ENCODE measurements at regions not wholly inside any gene's neighbourhood (a gene's known extent, or its start where the extent isn't known, plus 50 kb on each side); places are given as distances from the start of the nearest gene placed in this dataset.

DNA sequence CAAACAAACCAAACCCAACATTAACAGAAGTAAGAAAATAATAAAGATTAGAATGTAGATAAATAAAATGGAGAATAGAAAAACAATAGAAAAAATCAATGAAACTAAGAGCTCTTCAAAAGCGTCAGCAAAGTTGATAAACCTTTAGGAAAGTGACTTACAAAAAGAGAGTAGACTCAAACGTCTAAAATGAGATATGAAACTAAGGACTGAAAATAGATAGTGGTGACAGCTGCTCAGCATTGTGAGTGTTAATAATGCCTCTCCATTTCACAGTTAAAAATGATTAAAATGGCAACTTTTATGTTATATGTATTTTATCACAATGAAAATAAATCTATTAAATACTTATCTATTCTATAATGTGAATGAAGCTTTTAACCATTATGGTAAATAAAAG is 125.7 kb upstream of the CPXCR1 start:
- Mint-ChIP-seq H3K4me3 (no peak overlapping the region), H3K4me1 (ENCODE audit: low read depth) (no peaks in the 10 kb centered on the region), H3K9me3 (peaks cover 4% of the 10 kb centered on the region), H3K27ac (no peak overlapping the region), H3K36me3 (ENCODE audit: low read depth) (no peaks in the 10 kb centered on the region), H3K27me3 (no peaks in the 10 kb centered on the region)
- TF ChIP-seq, protein P1, sequence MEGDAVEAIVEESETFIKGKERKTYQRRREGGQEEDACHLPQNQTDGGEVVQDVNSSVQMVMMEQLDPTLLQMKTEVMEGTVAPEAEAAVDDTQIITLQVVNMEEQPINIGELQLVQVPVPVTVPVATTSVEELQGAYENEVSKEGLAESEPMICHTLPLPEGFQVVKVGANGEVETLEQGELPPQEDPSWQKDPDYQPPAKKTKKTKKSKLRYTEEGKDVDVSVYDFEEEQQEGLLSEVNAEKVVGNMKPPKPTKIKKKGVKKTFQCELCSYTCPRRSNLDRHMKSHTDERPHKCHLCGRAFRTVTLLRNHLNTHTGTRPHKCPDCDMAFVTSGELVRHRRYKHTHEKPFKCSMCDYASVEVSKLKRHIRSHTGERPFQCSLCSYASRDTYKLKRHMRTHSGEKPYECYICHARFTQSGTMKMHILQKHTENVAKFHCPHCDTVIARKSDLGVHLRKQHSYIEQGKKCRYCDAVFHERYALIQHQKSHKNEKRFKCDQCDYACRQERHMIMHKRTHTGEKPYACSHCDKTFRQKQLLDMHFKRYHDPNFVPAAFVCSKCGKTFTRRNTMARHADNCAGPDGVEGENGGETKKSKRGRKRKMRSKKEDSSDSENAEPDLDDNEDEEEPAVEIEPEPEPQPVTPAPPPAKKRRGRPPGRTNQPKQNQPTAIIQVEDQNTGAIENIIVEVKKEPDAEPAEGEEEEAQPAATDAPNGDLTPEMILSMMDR (IDR thresholded peaks at IDR 0.05) = no peak
- ChIA-PET CTCF (no interaction called here), POLR2A (interaction anchor here (0.5 kb wide), 1 partner anchor 630 kb away, joined by 3 read pairs; no protein-coding TSS in a partner anchor)
- ATAC-seq (no peak), DNase-seq (no peak)
- intact Hi-C loops (cut with micrococcal nuclease) = no loop called here

DNA sequence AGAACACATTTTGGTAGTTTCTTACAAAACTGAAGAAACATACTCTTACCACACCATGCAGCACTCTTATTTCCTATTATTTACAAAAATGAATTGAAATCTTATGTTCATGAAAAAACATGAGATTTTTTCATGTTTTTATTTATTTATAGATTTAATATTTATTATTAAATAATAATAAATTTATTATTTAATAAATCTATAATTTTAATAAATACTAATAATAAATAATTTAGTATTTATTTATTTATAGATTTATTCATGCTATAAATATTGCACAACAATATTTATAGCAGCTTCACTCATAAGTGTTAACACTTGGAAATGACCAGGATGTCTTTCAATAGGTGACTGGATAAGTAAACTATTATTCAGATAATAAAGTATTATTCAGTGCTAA is 91.6 kb upstream of the CPXCR1 start:
- Mint-ChIP-seq H3K36me3 (ENCODE audit: low read depth) (no peaks in the 10 kb centered on the region), H3K27me3 (no peaks in the 10 kb centered on the region), H3K4me3 (no peak overlapping the region), H3K9me3 (peaks cover 6% of the 10 kb centered on the region), H3K27ac (no peak overlapping the region), H3K4me1 (ENCODE audit: low read depth) (no peaks in the 10 kb centered on the region)
- ATAC-seq = no peak
- ChIA-PET CTCF (no interaction called here), POLR2A (no interaction called here)
- DNase-seq = no peak
- intact Hi-C loops (cut with micrococcal nuclease) = no loop called here
- TF ChIP-seq, protein P1 (IDR thresholded peaks at IDR 0.05) = no peak

DNA sequence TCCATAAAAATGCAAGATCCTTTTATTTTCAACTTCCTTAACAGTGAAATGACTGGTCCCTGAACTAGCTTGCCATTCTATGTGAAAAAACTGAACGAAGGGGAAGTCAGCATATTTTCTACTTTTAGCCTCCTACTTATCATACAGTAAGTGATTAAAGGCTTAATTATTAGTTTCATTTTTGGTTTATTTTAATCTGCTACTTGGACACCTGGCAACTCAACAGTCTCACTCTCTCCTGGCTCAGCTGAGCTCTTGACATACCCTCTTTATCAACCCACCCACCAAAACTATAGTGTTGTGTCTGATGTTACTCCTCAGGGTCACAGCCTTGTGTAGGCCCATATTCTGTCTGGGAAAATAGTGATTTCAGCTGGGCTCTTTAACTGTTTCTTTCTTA is 86.2 kb upstream of the CPXCR1 start:
- no peak overlapping the region for H3K27ac Mint-ChIP-seq

DNA sequence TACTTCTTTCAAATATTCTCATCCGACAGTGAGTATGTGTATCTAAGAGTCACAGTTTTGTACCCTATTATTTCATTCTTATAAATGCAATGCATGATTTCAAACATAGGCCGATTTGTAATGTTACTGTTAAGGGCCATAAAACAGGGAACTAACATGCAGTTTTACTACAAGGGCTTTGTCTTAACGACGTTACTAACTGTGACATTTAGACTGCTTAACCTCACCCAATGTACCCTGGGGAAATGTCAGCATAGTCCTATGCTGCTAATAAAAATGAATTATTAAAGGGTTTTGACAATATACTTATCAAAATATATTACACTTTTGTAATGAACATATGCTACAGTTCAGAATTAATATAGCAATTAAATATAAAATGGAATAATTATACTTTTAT is 74.8 kb upstream of the CPXCR1 start:
- CTCF ChIA-PET = no interaction called here
- no peak for DNase-seq
- H3K9me3 Mint-ChIP-seq = no peaks in the 10 kb centered on the region
- no peaks in the 10 kb centered on the region for H3K36me3 Mint-ChIP-seq (ENCODE audit: low read depth)
- intact Hi-C loops (cut with micrococcal nuclease) = no loop called here
- TF ChIP-seq, protein P1 (IDR thresholded peaks at IDR 0.05) = no peak
- H3K27ac Mint-ChIP-seq = no peak overlapping the region
- no peak overlapping the region for H3K4me3 Mint-ChIP-seq
- no peaks in the 10 kb centered on the region for H3K27me3 Mint-ChIP-seq
- POLR2A ChIA-PET = no interaction called here
- H3K4me1 Mint-ChIP-seq (ENCODE audit: low read depth) = no peaks in the 10 kb centered on the region
- ATAC-seq = no peak

More for the DNA sequence above, 86.2 kb upstream of the CPXCR1 start:
- ATAC-seq (no peak), DNase-seq (no peak)
- ChIA-PET POLR2A (no interaction called here), CTCF (no interaction called here)
- TF ChIP-seq, protein P1 (IDR thresholded peaks at IDR 0.05) = no peak
- intact Hi-C loops (cut with micrococcal nuclease) = no loop called here
- H3K4me1 Mint-ChIP-seq (ENCODE audit: low read depth) = no peaks in the 10 kb centered on the region
- no peaks in the 10 kb centered on the region for H3K27me3 Mint-ChIP-seq
- H3K9me3 Mint-ChIP-seq = peaks cover 5% of the 10 kb centered on the region
- H3K4me3 Mint-ChIP-seq = no peak overlapping the region
- H3K36me3 Mint-ChIP-seq (ENCODE audit: low read depth) = no peaks in the 10 kb centered on the region

All from activated CD8-positive, alpha-beta T cell treated with anti-CD3 and anti-CD28 coated beads for 36 hours (primary cell).